DOHH2 (cell line): ENCODE measurements at regions not wholly inside any gene's neighbourhood (a gene's known extent, or its start where the extent isn't known, plus 50 kb on each side); places are given as distances from the start of the nearest gene placed in this dataset.

ENCODE experiments used
- H3F3A ChIP-seq: fragments of 200-600 bp; sonication (generic), shearing (Covaris generic); 2 replicates; pipeline ENCODE4 v1.6.0; 2016; ENCODE audit warnings: antibody characterized with exemption, mild to moderate bottlenecking; ENCODE audit not compliant: control insufficient read depth, insufficient read depth
- H3K27ac ChIP-seq: fragments of 200-600 bp; sonication (generic); 2 replicates; pipeline ENCODE4 v1.5.1; 2014; ENCODE audit warnings: low read depth, mild to moderate bottlenecking, low read length, moderate library complexity
- H3K27me3 ChIP-seq: fragments of 200-600 bp; sonication (generic); 2 replicates; pipeline ENCODE4 v1.6.1; 2014; ENCODE audit warnings: mild to moderate bottlenecking, low read length, mixed read lengths; ENCODE audit not compliant: control insufficient read depth
- H3K36me3 ChIP-seq: fragments of 200-600 bp; sonication (generic); 2 replicates; pipeline ENCODE4 v1.6.1; 2014; ENCODE audit warnings: mild to moderate bottlenecking, low read length, moderate library complexity, mixed read lengths; ENCODE audit not compliant: control insufficient read depth
- H3K4me1 ChIP-seq: fragments of 200-600 bp; sonication (generic); 2 replicates; pipeline ENCODE4 v1.6.1; 2014; ENCODE audit warnings: mild to moderate bottlenecking, low read length, mixed read lengths; ENCODE audit not compliant: control insufficient read depth
- H3K4me2 ChIP-seq: fragments of 200-600 bp; sonication (generic); 2 replicates; pipeline ENCODE4 v1.6.0; 2014; ENCODE audit warnings: mild to moderate bottlenecking, low read length, moderate library complexity
- H3K4me3 ChIP-seq: fragments of 200-600 bp; sonication (generic); 2 replicates; pipeline ENCODE4 v1.5.1; 2014; ENCODE audit warnings: mild to moderate bottlenecking, low read length, mixed read lengths
- H3K79me2 ChIP-seq: fragments of 200-600 bp; sonication (generic); 2 replicates; pipeline ENCODE4 v1.6.1; 2014; ENCODE audit warnings: mild to moderate bottlenecking, low read length, mixed read lengths; ENCODE audit not compliant: control insufficient read depth
- H3K9me2 ChIP-seq: fragments of 200-600 bp; sonication (generic); replicated peaks from 2 replicates; pipeline ENCODE4 v1.6.1; 2014; ENCODE audit warnings: mild to moderate bottlenecking, low read length, mixed read lengths; ENCODE audit not compliant: control insufficient read depth
- H3K9me3 ChIP-seq: fragments of 200-600 bp; sonication (generic); 2 replicates; pipeline ENCODE4 v1.6.1; 2014; ENCODE audit warnings: antibody characterized with exemption, low read length, mixed read lengths; ENCODE audit not compliant: control insufficient read depth, insufficient read depth
- H4K20me1 ChIP-seq: fragments of 200-600 bp; sonication (generic); 2 replicates; pipeline ENCODE4 v1.6.0; 2014; ENCODE audit warnings: low read depth, mild to moderate bottlenecking, antibody characterized with exemption, low read length, moderate library complexity; ENCODE audit not compliant: control insufficient read depth, insufficient read depth
- EZH2phosphoT487 ChIP-seq: fragments of 200-600 bp; sonication (generic); IDR thresholded peaks from 2 replicates; pipeline ENCODE4 v1.6.1; 2017; ENCODE audit warnings: borderline replicate concordance, mild to moderate bottlenecking, antibody characterized with exemption, low read length, moderate library complexity, mixed read lengths
- TF ChIP-seq, protein P1 (sequence below): fragments of 200-600 bp; sonication (generic); IDR thresholded peaks from one replicate; pipeline ENCODE4 v1.5.1; 2014; ENCODE audit warnings: antibody characterized with exemption, mild to moderate bottlenecking, low read depth, low read length; ENCODE audit not compliant: poor library complexity, severe bottlenecking

DNA sequence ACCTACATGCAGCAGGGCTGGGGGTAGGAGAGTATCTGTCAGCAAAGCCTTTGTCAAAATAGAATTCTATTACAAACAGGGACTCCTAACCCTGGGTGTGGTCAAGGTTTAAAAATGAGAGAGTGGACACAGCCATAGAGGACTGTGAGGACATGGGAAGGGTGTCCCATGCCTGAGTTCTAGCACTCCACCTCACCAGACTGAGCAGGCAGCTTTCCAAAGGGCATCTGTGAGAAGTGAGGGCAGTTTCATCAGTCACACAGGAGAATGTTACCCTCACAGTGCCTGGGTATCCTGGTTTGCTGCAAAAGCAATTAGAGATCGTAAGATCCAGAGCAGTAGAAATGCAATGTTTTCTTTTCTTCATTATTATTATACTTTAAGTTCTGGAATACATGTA is 174.9 kb upstream of the UBL3 start:
- Histone ChIP-seq H3K4me1 (no peaks in the 10 kb centered on the region), H3K79me2 (no peaks in the 10 kb centered on the region), H3F3A (no peaks in the 10 kb centered on the region), H4K20me1 (no peaks in the 10 kb centered on the region), H3K4me3 (no peak overlapping the region), H3K36me3 (no peaks in the 10 kb centered on the region), H3K9me3 (no peaks in the 10 kb centered on the region), H3K4me2 (no peak overlapping the region), H3K27ac (no peak overlapping the region), H3K27me3 (no peaks in the 10 kb centered on the region), H3K9me2 (no peaks in the 10 kb centered on the region)
- TF ChIP-seq EZH2phosphoT487: no peak
- TF ChIP-seq, protein P1, sequence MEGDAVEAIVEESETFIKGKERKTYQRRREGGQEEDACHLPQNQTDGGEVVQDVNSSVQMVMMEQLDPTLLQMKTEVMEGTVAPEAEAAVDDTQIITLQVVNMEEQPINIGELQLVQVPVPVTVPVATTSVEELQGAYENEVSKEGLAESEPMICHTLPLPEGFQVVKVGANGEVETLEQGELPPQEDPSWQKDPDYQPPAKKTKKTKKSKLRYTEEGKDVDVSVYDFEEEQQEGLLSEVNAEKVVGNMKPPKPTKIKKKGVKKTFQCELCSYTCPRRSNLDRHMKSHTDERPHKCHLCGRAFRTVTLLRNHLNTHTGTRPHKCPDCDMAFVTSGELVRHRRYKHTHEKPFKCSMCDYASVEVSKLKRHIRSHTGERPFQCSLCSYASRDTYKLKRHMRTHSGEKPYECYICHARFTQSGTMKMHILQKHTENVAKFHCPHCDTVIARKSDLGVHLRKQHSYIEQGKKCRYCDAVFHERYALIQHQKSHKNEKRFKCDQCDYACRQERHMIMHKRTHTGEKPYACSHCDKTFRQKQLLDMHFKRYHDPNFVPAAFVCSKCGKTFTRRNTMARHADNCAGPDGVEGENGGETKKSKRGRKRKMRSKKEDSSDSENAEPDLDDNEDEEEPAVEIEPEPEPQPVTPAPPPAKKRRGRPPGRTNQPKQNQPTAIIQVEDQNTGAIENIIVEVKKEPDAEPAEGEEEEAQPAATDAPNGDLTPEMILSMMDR: no peak

DNA sequence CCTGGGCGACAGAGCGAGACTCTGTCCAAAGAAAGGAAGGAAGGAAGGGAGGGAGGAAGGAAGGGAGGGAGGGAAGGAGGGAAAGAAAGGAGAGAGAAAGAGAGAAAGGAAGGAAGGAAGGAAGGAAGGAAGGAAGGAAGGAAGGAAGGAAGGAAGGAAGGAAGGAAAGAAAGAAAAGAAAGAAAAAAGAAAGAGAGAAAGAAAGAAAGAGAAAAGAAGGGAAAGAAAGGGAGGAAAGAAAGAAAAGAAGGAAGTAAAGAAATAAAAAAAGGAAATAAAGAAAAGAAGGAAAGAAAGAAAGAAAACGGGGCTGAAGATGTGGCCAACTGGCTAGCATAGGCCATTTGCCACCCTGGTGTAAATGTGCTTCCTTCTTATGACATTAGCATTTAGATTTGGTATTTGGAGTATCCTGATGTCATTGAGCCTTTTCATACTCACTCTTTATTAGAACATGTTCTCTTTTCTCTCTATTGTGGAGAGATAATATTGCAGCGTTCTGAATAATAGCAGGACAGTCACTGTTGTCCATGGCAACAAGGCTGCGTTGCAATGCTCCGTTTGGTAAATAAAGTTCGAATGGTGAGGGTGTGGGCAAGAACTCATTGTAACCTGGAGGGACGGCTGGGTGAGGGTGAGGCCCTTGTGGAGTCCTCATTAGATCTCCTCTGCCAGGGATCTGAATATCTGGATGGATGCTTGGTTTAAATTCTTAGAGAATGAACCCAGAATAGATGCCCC is 173.9 kb upstream of the UBL3 start:
- H4K20me1 ChIP-seq: no peaks in the 10 kb centered on the region
- H3K36me3 ChIP-seq: no peaks in the 10 kb centered on the region
- H3K27me3 ChIP-seq: no peaks in the 10 kb centered on the region
- TF ChIP-seq, protein P1: no peak
- no peak for TF ChIP-seq EZH2phosphoT487
- H3F3A ChIP-seq: no peaks in the 10 kb centered on the region
- H3K4me1 ChIP-seq: no peaks in the 10 kb centered on the region
- no peak overlapping the region for H3K27ac ChIP-seq
- H3K4me2 ChIP-seq: no peak overlapping the region
- no peak overlapping the region for H3K4me3 ChIP-seq
- no peaks in the 10 kb centered on the region for H3K9me3 ChIP-seq
- no peaks in the 10 kb centered on the region for H3K79me2 ChIP-seq
- no peaks in the 10 kb centered on the region for H3K9me2 ChIP-seq

DNA sequence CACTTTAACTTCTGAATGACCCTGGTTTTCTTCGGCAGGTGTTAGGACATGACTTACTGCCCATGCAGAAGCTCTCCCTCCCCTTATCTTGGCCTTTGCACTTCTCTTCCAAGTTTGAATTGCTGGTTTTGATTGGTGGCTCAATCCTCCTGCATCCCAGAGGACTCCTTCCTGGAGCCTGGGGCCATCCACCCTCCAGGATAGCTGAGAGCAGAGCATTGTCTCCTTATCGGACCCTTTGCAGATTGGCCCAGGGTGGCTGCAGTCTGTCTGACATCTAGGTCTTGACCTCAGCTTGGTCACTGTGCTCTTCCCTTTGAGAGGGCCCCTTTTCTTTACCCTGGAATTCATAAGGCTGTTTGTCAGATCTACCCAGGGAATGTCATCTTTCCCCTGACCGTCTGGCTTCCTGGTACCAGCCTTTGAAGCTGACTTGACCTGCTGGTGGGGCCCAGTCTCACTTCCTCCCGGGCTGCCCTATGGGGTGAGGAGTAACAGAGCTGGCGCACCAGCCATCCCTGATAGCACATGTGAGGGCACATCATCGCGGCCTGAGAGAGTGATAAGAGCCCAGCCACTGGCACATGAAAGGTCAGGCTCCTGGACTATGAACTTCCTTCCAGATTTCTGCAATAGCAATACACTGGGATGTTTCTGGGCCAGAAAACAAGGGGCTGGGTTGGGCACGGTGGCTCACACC is 172.9 kb upstream of the UBL3 start:
- H3K4me1 ChIP-seq: no peaks in the 10 kb centered on the region
- H3K9me3 ChIP-seq: no peaks in the 10 kb centered on the region
- H3K4me2 ChIP-seq: no peak overlapping the region
- no peak overlapping the region for H3K4me3 ChIP-seq
- H4K20me1 ChIP-seq: no peaks in the 10 kb centered on the region
- no peak overlapping the region for H3K27ac ChIP-seq
- no peaks in the 10 kb centered on the region for H3F3A ChIP-seq
- no peaks in the 10 kb centered on the region for H3K79me2 ChIP-seq
- no peaks in the 10 kb centered on the region for H3K36me3 ChIP-seq
- no peaks in the 10 kb centered on the region for H3K9me2 ChIP-seq
- no peaks in the 10 kb centered on the region for H3K27me3 ChIP-seq
- TF ChIP-seq, protein P1: no peak
- no peak for TF ChIP-seq EZH2phosphoT487
